ENCODE measurements at regions not wholly inside any gene's neighbourhood (a gene's known extent, or its start where the extent isn't known, plus 50 kb on each side); places are given as distances from the start of the nearest gene placed in this dataset.
"Not testable (repeated sequence)": the region's sequence is repeated elsewhere in the genome, so short reads cannot be mapped to it uniquely, and the experiment has no call there.

- H3K36me3 ChIP-seq (ENCODE audit: insufficient read depth, low read length, poor library complexity, severe bottlenecking) = no peaks in the 10 kb centered on the region
- ChIA-PET POLR2A (ENCODE audit: low non-redundant PET) (no interaction called here), CTCF (no interaction called here)
- intact Hi-C loops (cut with micrococcal nuclease; ENCODE audit: unreplicated experiment) = no loop called here
- H3K4me3 ChIP-seq (ENCODE audit: low read depth, low read length, poor library complexity, severe bottlenecking) = no peak overlapping the region
- H3K9me3 ChIP-seq (ENCODE audit: low read depth, low read length, poor library complexity, severe bottlenecking) = peaks cover 3% of the 10 kb centered on the region
- BruUV-seq (replicated peaks) = no TSS peak
- TF ChIP-seq, protein P1, sequence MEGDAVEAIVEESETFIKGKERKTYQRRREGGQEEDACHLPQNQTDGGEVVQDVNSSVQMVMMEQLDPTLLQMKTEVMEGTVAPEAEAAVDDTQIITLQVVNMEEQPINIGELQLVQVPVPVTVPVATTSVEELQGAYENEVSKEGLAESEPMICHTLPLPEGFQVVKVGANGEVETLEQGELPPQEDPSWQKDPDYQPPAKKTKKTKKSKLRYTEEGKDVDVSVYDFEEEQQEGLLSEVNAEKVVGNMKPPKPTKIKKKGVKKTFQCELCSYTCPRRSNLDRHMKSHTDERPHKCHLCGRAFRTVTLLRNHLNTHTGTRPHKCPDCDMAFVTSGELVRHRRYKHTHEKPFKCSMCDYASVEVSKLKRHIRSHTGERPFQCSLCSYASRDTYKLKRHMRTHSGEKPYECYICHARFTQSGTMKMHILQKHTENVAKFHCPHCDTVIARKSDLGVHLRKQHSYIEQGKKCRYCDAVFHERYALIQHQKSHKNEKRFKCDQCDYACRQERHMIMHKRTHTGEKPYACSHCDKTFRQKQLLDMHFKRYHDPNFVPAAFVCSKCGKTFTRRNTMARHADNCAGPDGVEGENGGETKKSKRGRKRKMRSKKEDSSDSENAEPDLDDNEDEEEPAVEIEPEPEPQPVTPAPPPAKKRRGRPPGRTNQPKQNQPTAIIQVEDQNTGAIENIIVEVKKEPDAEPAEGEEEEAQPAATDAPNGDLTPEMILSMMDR (conservative IDR thresholded peaks at IDR 0.05; ENCODE audit: low read depth, low read length) = no peak
- TF ChIP-seq EZH2 (IDR thresholded peaks at IDR 0.05; ENCODE audit: borderline replicate concordance, low read depth, low read length, poor library complexity, severe bottlenecking) = no peak
- no peak for DNase-seq (ENCODE audit: low spot score)
- no peak overlapping the region for H3K27ac ChIP-seq (ENCODE audit: low read depth, low read length, poor library complexity, severe bottlenecking)
- no peaks in the 10 kb centered on the region for H3K27me3 ChIP-seq (replicated peaks; ENCODE audit: insufficient read depth, low read depth, low read length, poor library complexity)
- H3K4me1 ChIP-seq (ENCODE audit: insufficient read depth, low read length, poor library complexity, severe bottlenecking) = no peaks in the 10 kb centered on the region
Measured at GRCh38 chr5:40347981-40348725, 331.6 kb upstream of the PTGER4 start.

DNA sequence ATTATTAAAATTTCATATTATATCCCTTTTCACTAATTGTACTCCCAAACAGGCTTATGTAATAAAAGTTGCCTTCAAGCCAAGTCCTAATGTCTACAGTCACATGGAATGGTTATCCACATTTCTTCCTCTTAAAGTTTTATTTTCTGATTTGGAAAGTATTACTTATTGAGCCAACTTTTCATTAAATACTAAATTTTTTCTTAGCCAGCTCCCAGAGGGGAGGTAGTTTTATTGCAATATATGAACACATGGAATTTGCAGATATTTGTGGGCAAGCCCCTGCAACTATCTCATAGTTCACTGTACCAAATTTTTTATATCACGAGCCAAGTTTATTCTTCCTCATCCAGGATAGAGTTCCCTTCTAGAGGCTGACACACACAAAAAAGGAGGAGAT, 332.8 kb upstream of the PTGER4 start:
- Histone ChIP-seq H3K27me3 (replicated peaks; ENCODE audit: insufficient read depth, low read depth, low read length, poor library complexity) (no peaks in the 10 kb centered on the region), H3K9me3 (ENCODE audit: low read depth, low read length, poor library complexity, severe bottlenecking) (peaks cover 3% of the 10 kb centered on the region), H3K27ac (ENCODE audit: low read depth, low read length, poor library complexity, severe bottlenecking) (no peak overlapping the region), H3K4me1 (ENCODE audit: insufficient read depth, low read length, poor library complexity, severe bottlenecking) (no peaks in the 10 kb centered on the region), H3K4me3 (ENCODE audit: low read depth, low read length, poor library complexity, severe bottlenecking) (no peak overlapping the region), H3K36me3 (ENCODE audit: insufficient read depth, low read length, poor library complexity, severe bottlenecking) (no peaks in the 10 kb centered on the region)
- ChIA-PET POLR2A (ENCODE audit: low non-redundant PET) (no interaction called here), CTCF (no interaction called here)
- no TSS peak for BruUV-seq (replicated peaks)
- DNase-seq (ENCODE audit: low spot score) = no peak
- intact Hi-C loops (cut with micrococcal nuclease; ENCODE audit: unreplicated experiment) = no loop called here
- no peak for TF ChIP-seq EZH2 (IDR thresholded peaks at IDR 0.05; ENCODE audit: borderline replicate concordance, low read depth, low read length, poor library complexity, severe bottlenecking)
- TF ChIP-seq, protein P1 (conservative IDR thresholded peaks at IDR 0.05; ENCODE audit: low read depth, low read length) = no peak

GRCh38 chr5:40338434-40338833, 341.3 kb upstream of the PTGER4 start:
- intact Hi-C loops (cut with micrococcal nuclease; ENCODE audit: unreplicated experiment); DNase-seq (ENCODE audit: low spot score); H3K4me3 ChIP-seq (ENCODE audit: low read depth, low read length, poor library complexity, severe bottlenecking); H3K9me3 ChIP-seq (ENCODE audit: low read depth, low read length, poor library complexity, severe bottlenecking); H3K27ac ChIP-seq (ENCODE audit: low read depth, low read length, poor library complexity, severe bottlenecking); H3K4me1 ChIP-seq (ENCODE audit: insufficient read depth, low read length, poor library complexity, severe bottlenecking); CTCF ChIA-PET; POLR2A ChIA-PET (ENCODE audit: low non-redundant PET); H3K36me3 ChIP-seq (ENCODE audit: insufficient read depth, low read length, poor library complexity, severe bottlenecking); BruUV-seq (replicated peaks); H3K27me3 ChIP-seq (replicated peaks; ENCODE audit: insufficient read depth, low read depth, low read length, poor library complexity): not testable (repeated sequence)

GRCh38 chr5:40334242-40334635, 345.5 kb upstream of the PTGER4 start:
- H3K4me1 ChIP-seq (ENCODE audit: insufficient read depth, low read length, poor library complexity, severe bottlenecking) = no peaks in the 10 kb centered on the region
- CTCF ChIA-PET = no interaction called here
- intact Hi-C loops (cut with micrococcal nuclease; ENCODE audit: unreplicated experiment) = no loop called here

More at GRCh38 chr5:40334242-40334635, 345.5 kb upstream of the PTGER4 start:
- BruUV-seq (replicated peaks) = no TSS peak
- no peak overlapping the region for H3K27ac ChIP-seq (ENCODE audit: low read depth, low read length, poor library complexity, severe bottlenecking)
- H3K27me3 ChIP-seq (replicated peaks; ENCODE audit: insufficient read depth, low read depth, low read length, poor library complexity) = no peaks in the 10 kb centered on the region
- H3K4me3 ChIP-seq (ENCODE audit: low read depth, low read length, poor library complexity, severe bottlenecking) = no peak overlapping the region
- H3K36me3 ChIP-seq (ENCODE audit: insufficient read depth, low read length, poor library complexity, severe bottlenecking) = no peaks in the 10 kb centered on the region
- TF ChIP-seq, protein P1 (conservative IDR thresholded peaks at IDR 0.05; ENCODE audit: low read depth, low read length) = no peak
- no peak for TF ChIP-seq EZH2 (IDR thresholded peaks at IDR 0.05; ENCODE audit: borderline replicate concordance, low read depth, low read length, poor library complexity, severe bottlenecking)
- DNase-seq (ENCODE audit: low spot score) = no peak
- H3K9me3 ChIP-seq (ENCODE audit: low read depth, low read length, poor library complexity, severe bottlenecking) = no peaks in the 10 kb centered on the region
- POLR2A ChIA-PET (ENCODE audit: low non-redundant PET) = no interaction called here

Measured in A673 (cell line).